PC-3 (cell line): ENCODE measurements at regions not wholly inside any gene's neighbourhood (a gene's known extent, or its start where the extent isn't known, plus 50 kb on each side); places are given as distances from the start of the nearest gene placed in this dataset.

Experiments used
- ATAC-seq: fragments of 200-7000 bp; cut with Tn5 transposase; 2 replicates; pipeline ENCODE4 v1.9.1; 2020; ENCODE audit warnings: mild to moderate bottlenecking, moderate library complexity
- BruUV-seq: library from RNA; stranded (reverse); fragments of 400-500 nt; replicated peaks from 2 replicates; lab custom pipeline; 2021; lab: Mats Ljungman, UMichigan
- CTCF ChIA-PET: fragments of 300-600 bp; sonication (Branson Sonifier 250); formaldehyde crosslinking; loops from one replicate; lab custom pipeline; 2022; ENCODE audit warnings: antibody characterized with exemption; lab: Charles Lee
- POLR2A ChIA-PET: fragments of 300-600 bp; sonication (Branson Sonifier 250); formaldehyde crosslinking; loops from one replicate; lab custom pipeline; 2022; ENCODE audit warnings: antibody characterized with exemption; ENCODE audit not compliant: unreplicated experiment; lab: Charles Lee
- DNase-seq: peaks from one replicate; pipeline ENCODE4 v3.0.0-alpha.2; 2015
- H2AFZ ChIP-seq: fragments of 300-600 bp; sonication (generic); 2 replicates; pipeline ENCODE4 v1.6.0; 2016; ENCODE audit warnings: antibody characterized with exemption, low read length
- H3F3A ChIP-seq: fragments of 300-600 bp; sonication (generic); one replicate; pipeline ENCODE4 v1.6.0; 2017; ENCODE audit warnings: antibody characterized with exemption, low read length, control low read depth, mild to moderate bottlenecking; ENCODE audit not compliant: unreplicated experiment
- H3K27ac ChIP-seq: fragments of 300-600 bp; sonication (generic); 2 replicates; pipeline ENCODE4 v1.5.1; 2016; ENCODE audit warnings: mild to moderate bottlenecking, low read length
- H3K27me3 ChIP-seq: fragments of 300-600 bp; sonication (generic); 2 replicates; pipeline ENCODE4 v1.6.1; 2016; ENCODE audit warnings: low read length, mixed read lengths
- H3K36me3 ChIP-seq: fragments of 300-600 bp; sonication (generic); 2 replicates; pipeline ENCODE4 v1.6.1; 2016; ENCODE audit warnings: low read depth, mixed run types, low read length, mixed read lengths
- H3K4me1 ChIP-seq: fragments of 300-600 bp; sonication (generic); 2 replicates; pipeline ENCODE4 v1.5.1; 2016; ENCODE audit warnings: low read length; ENCODE audit not compliant: insufficient read depth
- H3K4me2 ChIP-seq: fragments of 300-600 bp; sonication (generic); 2 replicates; pipeline ENCODE4 v1.6.0; 2016; ENCODE audit warnings: low read length
- H3K4me3 ChIP-seq: fragments of 300-600 bp; sonication (generic); 2 replicates; pipeline ENCODE4 v1.5.1; 2016; ENCODE audit warnings: mild to moderate bottlenecking, low read length, mixed read lengths
- H3K79me2 ChIP-seq: fragments of 300-600 bp; sonication (generic); 2 replicates; pipeline ENCODE4 v1.6.1; 2017; ENCODE audit warnings: low read length, mixed read lengths
- H3K9ac ChIP-seq: fragments of 300-600 bp; sonication (generic); 2 replicates; pipeline ENCODE4 v1.6.0; 2016; ENCODE audit warnings: mild to moderate bottlenecking, low read length
- H3K9me2 ChIP-seq: fragments of 300-600 bp; sonication (generic); replicated peaks from 2 replicates; pipeline ENCODE4 v1.6.1; 2016; ENCODE audit warnings: mixed run types, low read length, mixed read lengths
- H3K9me3 ChIP-seq: fragments of 300-600 bp; sonication (generic); 2 replicates; pipeline ENCODE4 v1.6.1; 2016; ENCODE audit warnings: low read length, mixed read lengths
- H4K20me1 ChIP-seq: fragments of 300-600 bp; sonication (generic); 2 replicates; pipeline ENCODE4 v1.6.1; 2016; ENCODE audit warnings: low read length, mixed read lengths
- CTCF ChIP-seq: fragments of 300-600 bp; sonication (generic); conservative IDR thresholded peaks from 2 replicates; pipeline ENCODE4 v1.5.1; 2017; ENCODE audit warnings: antibody characterized with exemption, low read depth, mild to moderate bottlenecking, low read length
- EZH2 ChIP-seq: fragments of 300-600 bp; sonication (generic); IDR thresholded peaks from one replicate; pipeline ENCODE4 v1.6.1; 2017; ENCODE audit warnings: antibody characterized with exemption, mild to moderate bottlenecking, low read length; ENCODE audit not compliant: unreplicated experiment
- EZH2phosphoT487 ChIP-seq: fragments of 300-600 bp; sonication (generic); IDR thresholded peaks from 2 replicates; pipeline ENCODE4 v1.6.1; 2018; ENCODE audit warnings: mild to moderate bottlenecking, antibody characterized with exemption, low read length, borderline replicate concordance
- intact Hi-C: fragments of 100-400 bp; cut with micrococcal nuclease; formaldehyde crosslinking; loops from 2 replicates; pipeline ENCODE4 v1.9.0; 2023

- TF ChIP-seq EZH2phosphoT487: no peak
- TF ChIP-seq EZH2: no peak
- no peak for TF ChIP-seq CTCF
Measured at GRCh38 chr2:16853088-16853487, 187.5 kb upstream of the CYRIA start.

GRCh38 chr2:16852651-16853050, 187.0 kb upstream of the CYRIA start:
- H3K27ac ChIP-seq: no peak overlapping the region
- 0 out of 2 replicates have a peak, but pooled peaks cover 4% of the 10 kb centered on the region for H3K9me3 ChIP-seq
- no peak overlapping the region for H3K4me3 ChIP-seq
- no peak for TF ChIP-seq EZH2phosphoT487
- TF ChIP-seq EZH2: no peak
- TF ChIP-seq CTCF: no peak
- H3K4me1 ChIP-seq: no peaks in the 10 kb centered on the region
- H3K9ac ChIP-seq: no peak overlapping the region
- no peaks in the 10 kb centered on the region for H3K9me2 ChIP-seq
- H2AFZ ChIP-seq: no peak overlapping the region
- intact Hi-C loops: no loop called here
- ChIA-PET POLR2A (no interaction called here), CTCF (no interaction called here)
- H3K27me3 ChIP-seq: no peaks in the 10 kb centered on the region
- no peak for DNase-seq
- no peaks in the 10 kb centered on the region for H4K20me1 ChIP-seq
- no peaks in the 10 kb centered on the region for H3F3A ChIP-seq
- no TSS peak for BruUV-seq
- H3K36me3 ChIP-seq: no peaks in the 10 kb centered on the region
- H3K4me2 ChIP-seq: no peak overlapping the region
- H3K79me2 ChIP-seq: no peaks in the 10 kb centered on the region
- no peak for ATAC-seq

More at GRCh38 chr2:16853088-16853487, 187.5 kb upstream of the CYRIA start:
- H2AFZ ChIP-seq: no peak overlapping the region
- 0 out of 2 replicates have a peak, but pooled peaks cover 4% of the 10 kb centered on the region for H3K9me3 ChIP-seq
- H3K36me3 ChIP-seq: no peaks in the 10 kb centered on the region
- no peaks in the 10 kb centered on the region for H4K20me1 ChIP-seq
- H3K79me2 ChIP-seq: no peaks in the 10 kb centered on the region
- no peaks in the 10 kb centered on the region for H3K9me2 ChIP-seq
- no peak overlapping the region for H3K9ac ChIP-seq
- no TSS peak for BruUV-seq
- H3F3A ChIP-seq: no peaks in the 10 kb centered on the region
- DNase-seq: no peak
- intact Hi-C loops: no loop called here
- CTCF ChIA-PET: no interaction called here
- no peaks in the 10 kb centered on the region for H3K27me3 ChIP-seq
- no peaks in the 10 kb centered on the region for H3K4me1 ChIP-seq
- H3K4me2 ChIP-seq: no peak overlapping the region
- POLR2A ChIA-PET: no interaction called here
- ATAC-seq: no peak
- H3K4me3 ChIP-seq: no peak overlapping the region
- H3K27ac ChIP-seq: no peak overlapping the region

- no TSS peak for BruUV-seq
- no peak for TF ChIP-seq EZH2
- no peak for TF ChIP-seq EZH2phosphoT487
- no peak for TF ChIP-seq CTCF
- Histone ChIP-seq H3K9ac (no peak overlapping the region), H3K27me3 (no peaks in the 10 kb centered on the region), H3K9me3 (0 out of 2 replicates have a peak, but pooled peaks cover 4% of the 10 kb centered on the region), H3K79me2 (no peaks in the 10 kb centered on the region), H3K4me1 (no peaks in the 10 kb centered on the region), H4K20me1 (no peaks in the 10 kb centered on the region), H3K4me3 (no peak overlapping the region), H3K27ac (no peak overlapping the region), H3F3A (no peaks in the 10 kb centered on the region), H3K4me2 (no peak overlapping the region), H2AFZ (no peak overlapping the region), H3K9me2 (no peaks in the 10 kb centered on the region), H3K36me3 (no peaks in the 10 kb centered on the region)
- intact Hi-C loops: no loop called here
- POLR2A ChIA-PET: no interaction called here
- ATAC-seq (no peak), DNase-seq (no peak)
- CTCF ChIA-PET: no interaction called here
Measured at GRCh38 chr2:16851126-16851525, 185.5 kb upstream of the CYRIA start.
